ENCODE measurements at regions not wholly inside any gene's neighbourhood (a gene's known extent, or its start where the extent isn't known, plus 50 kb on each side); places are given as distances from the start of the nearest gene placed in this dataset.

GRCh38 chr14:39991041-39991440 is 558.8 kb upstream of the FBXO33 start:
- Histone ChIP-seq H3K4me1 (ENCODE audit: control insufficient read depth, extremely low read depth, insufficient read depth, low read length) (no peaks in the 10 kb centered on the region), H3K9ac (ENCODE audit: insufficient read depth, low read length) (no peak overlapping the region), H3K4me3 (replicated peaks in 1 of 4; ENCODE audit: control extremely low read depth in 1 of 4, insufficient read depth in 1 of 4, low read depth in 3 of 4, low read length in 4 of 4) (no peak overlapping the region), H3K79me2 (ENCODE audit: control insufficient read depth, insufficient read depth, low read length) (no peaks in the 10 kb centered on the region), H3K27ac (ENCODE audit: insufficient read depth, low read length) (no peak overlapping the region), H2AFZ (ENCODE audit: low read length) (no peak overlapping the region), H4K20me1 (ENCODE audit: control insufficient read depth, extremely low read depth, insufficient read depth, low read length) (no peaks in the 10 kb centered on the region), H3K4me2 (ENCODE audit: extremely low read depth, insufficient read depth, low read length) (no peak overlapping the region), H3K36me3 (ENCODE audit: control insufficient read depth, insufficient read depth, low read length) (no peaks in the 10 kb centered on the region), H3K27me3 (ENCODE audit: control insufficient read depth, insufficient read depth, low read length) (no peaks in the 10 kb centered on the region), H3K9me3 (ENCODE audit: control insufficient read depth, insufficient read depth, low read depth, low read length) (no peaks in the 10 kb centered on the region)
- DNase-seq (ENCODE audit: low read depth in 2 of 2): no peak
- TF ChIP-seq CTCF (conservative IDR thresholded peaks at IDR 0.05 in 1 of 2, IDR thresholded peaks at IDR 0.05 in 1 of 2; ENCODE audit: low read depth in 1 of 2, low read length in 2 of 2): no peak
- TF ChIP-seq EZH2 (IDR thresholded peaks at IDR 0.05; ENCODE audit: low read length, missing control alignments): no peak

GRCh38 chr14:39988939-39989338 is 556.7 kb upstream of the FBXO33 start:
- no peaks in the 10 kb centered on the region for H3K79me2 ChIP-seq (ENCODE audit: control insufficient read depth, insufficient read depth, low read length)
- H3K9ac ChIP-seq (ENCODE audit: insufficient read depth, low read length): no peak overlapping the region
- H4K20me1 ChIP-seq (ENCODE audit: control insufficient read depth, extremely low read depth, insufficient read depth, low read length): no peaks in the 10 kb centered on the region
- no peak overlapping the region for H3K4me3 ChIP-seq (replicated peaks in 1 of 4; ENCODE audit: control extremely low read depth in 1 of 4, insufficient read depth in 1 of 4, low read depth in 3 of 4, low read length in 4 of 4)
- H3K27me3 ChIP-seq (ENCODE audit: control insufficient read depth, insufficient read depth, low read length): no peaks in the 10 kb centered on the region
- DNase-seq (ENCODE audit: low read depth in 2 of 2): peak; percentile 0 to 55
- no peak overlapping the region for H3K4me2 ChIP-seq (ENCODE audit: extremely low read depth, insufficient read depth, low read length)
- no peaks in the 10 kb centered on the region for H3K36me3 ChIP-seq (ENCODE audit: control insufficient read depth, insufficient read depth, low read length)
- H3K27ac ChIP-seq (ENCODE audit: insufficient read depth, low read length): no peak overlapping the region
- no peak overlapping the region for H2AFZ ChIP-seq (ENCODE audit: low read length)
- TF ChIP-seq EZH2 (IDR thresholded peaks at IDR 0.05; ENCODE audit: low read length, missing control alignments) (no peak), CTCF (conservative IDR thresholded peaks at IDR 0.05 in 1 of 2, IDR thresholded peaks at IDR 0.05 in 1 of 2; ENCODE audit: low read depth in 1 of 2, low read length in 2 of 2) (peak in 1 of 2 donors; percentile 10)
- H3K4me1 ChIP-seq (ENCODE audit: control insufficient read depth, extremely low read depth, insufficient read depth, low read length): no peaks in the 10 kb centered on the region
- H3K9me3 ChIP-seq (ENCODE audit: control insufficient read depth, insufficient read depth, low read depth, low read length): no peaks in the 10 kb centered on the region

GRCh38 chr14:39984323-39984722 is 552.1 kb upstream of the FBXO33 start:
- Histone ChIP-seq H3K9ac (ENCODE audit: insufficient read depth, low read length) (no peak overlapping the region), H3K4me2 (ENCODE audit: extremely low read depth, insufficient read depth, low read length) (no peak overlapping the region), H3K36me3 (ENCODE audit: control insufficient read depth, insufficient read depth, low read length) (no peaks in the 10 kb centered on the region), H2AFZ (ENCODE audit: low read length) (no peak overlapping the region), H3K9me3 (ENCODE audit: control insufficient read depth, insufficient read depth, low read depth, low read length) (no peaks in the 10 kb centered on the region), H3K4me1 (ENCODE audit: control insufficient read depth, extremely low read depth, insufficient read depth, low read length) (no peaks in the 10 kb centered on the region), H3K79me2 (ENCODE audit: control insufficient read depth, insufficient read depth, low read length) (no peaks in the 10 kb centered on the region), H3K27ac (ENCODE audit: insufficient read depth, low read length) (no peak overlapping the region), H4K20me1 (ENCODE audit: control insufficient read depth, extremely low read depth, insufficient read depth, low read length) (no peaks in the 10 kb centered on the region), H3K4me3 (replicated peaks in 1 of 4; ENCODE audit: control extremely low read depth in 1 of 4, insufficient read depth in 1 of 4, low read depth in 3 of 4, low read length in 4 of 4) (no peak overlapping the region), H3K27me3 (ENCODE audit: control insufficient read depth, insufficient read depth, low read length) (no peaks in the 10 kb centered on the region)
- TF ChIP-seq CTCF (conservative IDR thresholded peaks at IDR 0.05 in 1 of 2, IDR thresholded peaks at IDR 0.05 in 1 of 2; ENCODE audit: low read depth in 1 of 2, low read length in 2 of 2) (no peak), EZH2 (IDR thresholded peaks at IDR 0.05; ENCODE audit: low read length, missing control alignments) (no peak)
- no peak for DNase-seq (ENCODE audit: low read depth in 2 of 2)

All from fibroblast of lung (primary cell).